HEK293 (cell line): ENCODE measurements at regions not wholly inside any gene's neighbourhood (a gene's known extent, or its start where the extent isn't known, plus 50 kb on each side); places are given as distances from the start of the nearest gene placed in this dataset.

Source experiments
- ZFP41 ChIP-seq: fragments of 450-650 bp; formaldehyde crosslinking; IDR thresholded peaks from 2 replicates; pipeline ENCODE4 v1.5.1; 2016; ENCODE audit warnings: missing biosample characterization, missing genetic modification characterization, borderline replicate concordance
- ZFP69B ChIP-seq: fragments of 450-650 bp; formaldehyde crosslinking; IDR thresholded peaks from 2 replicates; pipeline ENCODE4 v1.5.1; 2016; ENCODE audit warnings: missing biosample characterization, missing genetic modification characterization
- ZNF610 ChIP-seq: fragments of 450-650 bp; formaldehyde crosslinking; IDR thresholded peaks from 2 replicates; pipeline ENCODE4 v1.5.1; 2016; ENCODE audit warnings: missing biosample characterization, missing genetic modification characterization, borderline replicate concordance
- TF ChIP-seq, protein P1 (sequence below): fragments of 450-650 bp; formaldehyde crosslinking; IDR thresholded peaks from 2 replicates; pipeline ENCODE4 v1.5.1; 2017; ENCODE audit warnings: missing biosample characterization, missing genetic modification characterization
- TF ChIP-seq, protein P2 (sequence below): fragments of 450-650 bp; formaldehyde crosslinking; IDR thresholded peaks from 2 replicates; pipeline ENCODE4 v1.5.1; 2016; ENCODE audit warnings: missing biosample characterization, missing genetic modification characterization
- TF ChIP-seq, protein P3 (sequence below): fragments of 450-650 bp; formaldehyde crosslinking; IDR thresholded peaks from 2 replicates; pipeline ENCODE4 v1.5.1; 2016; ENCODE audit warnings: missing biosample characterization, missing genetic modification characterization

DNA sequence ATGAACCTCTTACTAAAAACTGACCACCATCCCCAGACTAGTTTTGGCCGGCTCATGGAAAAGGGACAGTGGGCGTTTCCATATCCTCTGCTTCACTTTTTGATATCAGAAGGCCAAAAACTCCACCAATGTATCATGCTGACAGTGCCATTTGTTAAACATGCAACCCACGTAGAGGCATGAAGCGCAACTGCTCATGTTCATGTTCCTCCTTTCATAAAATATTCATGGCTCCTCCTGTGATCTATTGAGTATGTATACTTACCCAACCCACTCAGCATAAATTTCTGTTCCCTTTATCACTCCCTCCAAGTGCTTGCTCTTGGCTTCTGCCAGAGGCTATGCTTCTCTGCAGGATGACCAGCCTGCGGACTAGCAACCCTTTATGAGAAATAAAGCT lies 58.7 kb upstream of the TGFBR2 start:
- TF ChIP-seq ZFP69B (tag by site-specific recombination) (no peak), ZFP41 (tag by site-specific recombination) (no peak), ZNF610 (no peak)
- TF ChIP-seq, protein P1, sequence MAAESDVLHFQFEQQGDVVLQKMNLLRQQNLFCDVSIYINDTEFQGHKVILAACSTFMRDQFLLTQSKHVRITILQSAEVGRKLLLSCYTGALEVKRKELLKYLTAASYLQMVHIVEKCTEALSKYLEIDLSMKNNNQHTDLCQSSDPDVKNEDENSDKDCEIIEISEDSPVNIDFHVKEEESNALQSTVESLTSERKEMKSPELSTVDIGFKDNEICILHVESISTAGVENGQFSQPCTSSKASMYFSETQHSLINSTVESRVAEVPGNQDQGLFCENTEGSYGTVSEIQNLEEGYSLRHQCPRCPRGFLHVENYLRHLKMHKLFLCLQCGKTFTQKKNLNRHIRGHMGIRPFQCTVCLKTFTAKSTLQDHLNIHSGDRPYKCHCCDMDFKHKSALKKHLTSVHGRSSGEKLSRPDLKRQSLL: no peak
- TF ChIP-seq, protein P2, sequence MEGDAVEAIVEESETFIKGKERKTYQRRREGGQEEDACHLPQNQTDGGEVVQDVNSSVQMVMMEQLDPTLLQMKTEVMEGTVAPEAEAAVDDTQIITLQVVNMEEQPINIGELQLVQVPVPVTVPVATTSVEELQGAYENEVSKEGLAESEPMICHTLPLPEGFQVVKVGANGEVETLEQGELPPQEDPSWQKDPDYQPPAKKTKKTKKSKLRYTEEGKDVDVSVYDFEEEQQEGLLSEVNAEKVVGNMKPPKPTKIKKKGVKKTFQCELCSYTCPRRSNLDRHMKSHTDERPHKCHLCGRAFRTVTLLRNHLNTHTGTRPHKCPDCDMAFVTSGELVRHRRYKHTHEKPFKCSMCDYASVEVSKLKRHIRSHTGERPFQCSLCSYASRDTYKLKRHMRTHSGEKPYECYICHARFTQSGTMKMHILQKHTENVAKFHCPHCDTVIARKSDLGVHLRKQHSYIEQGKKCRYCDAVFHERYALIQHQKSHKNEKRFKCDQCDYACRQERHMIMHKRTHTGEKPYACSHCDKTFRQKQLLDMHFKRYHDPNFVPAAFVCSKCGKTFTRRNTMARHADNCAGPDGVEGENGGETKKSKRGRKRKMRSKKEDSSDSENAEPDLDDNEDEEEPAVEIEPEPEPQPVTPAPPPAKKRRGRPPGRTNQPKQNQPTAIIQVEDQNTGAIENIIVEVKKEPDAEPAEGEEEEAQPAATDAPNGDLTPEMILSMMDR: no peak
- TF ChIP-seq, protein P3, sequence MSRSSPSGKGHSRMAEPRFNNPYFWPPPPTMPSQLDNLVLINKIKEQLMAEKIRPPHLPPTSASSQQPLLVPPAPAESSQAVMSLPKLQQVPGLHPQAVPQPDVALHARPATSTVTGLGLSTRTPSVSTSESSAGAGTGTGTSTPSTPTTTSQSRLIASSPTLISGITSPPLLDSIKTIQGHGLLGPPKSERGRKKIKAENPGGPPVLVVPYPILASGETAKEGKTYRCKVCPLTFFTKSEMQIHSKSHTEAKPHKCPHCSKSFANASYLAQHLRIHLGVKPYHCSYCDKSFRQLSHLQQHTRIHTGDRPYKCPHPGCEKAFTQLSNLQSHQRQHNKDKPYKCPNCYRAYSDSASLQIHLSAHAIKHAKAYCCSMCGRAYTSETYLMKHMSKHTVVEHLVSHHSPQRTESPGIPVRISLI: no peak
